ENCODE measurements at regions not wholly inside any gene's neighbourhood (a gene's known extent, or its start where the extent isn't known, plus 50 kb on each side); places are given as distances from the start of the nearest gene placed in this dataset.
"Not testable (repeated sequence)": the region's sequence is repeated elsewhere in the genome, so short reads cannot be mapped to it uniquely, and the experiment has no call there.

- no peak for DNase-seq (ENCODE audit: low read depth in 1 of 2, low spot score in 1 of 2)
Measured at GRCh38 chr22:33142282-33143055, 84.3 kb upstream of the SYN3 start.

GRCh38 chr22:33139937-33140336, 81.8 kb upstream of the SYN3 start:
- no peak for DNase-seq (ENCODE audit: low read depth in 1 of 2, low spot score in 1 of 2)

GRCh38 chr22:33138333-33138732, 80.2 kb upstream of the SYN3 start:
- DNase-seq (ENCODE audit: low read depth in 1 of 2, low spot score in 1 of 2), result not testable (repeated sequence)

GRCh38 chr22:33130473-33130872, 72.3 kb upstream of the SYN3 start:
- DNase-seq (ENCODE audit: low read depth in 1 of 2, low spot score in 1 of 2), result no peak

- no peak for DNase-seq (ENCODE audit: low read depth in 1 of 2, low spot score in 1 of 2)
Measured at GRCh38 chr22:33129621-33130020, 71.4 kb upstream of the SYN3 start.

GRCh38 chr22:33126881-33127280, 68.7 kb upstream of the SYN3 start:
- DNase-seq (ENCODE audit: low read depth in 1 of 2, low spot score in 1 of 2), result no peak

- no peak for DNase-seq (ENCODE audit: low read depth in 1 of 2, low spot score in 1 of 2)
Measured at GRCh38 chr22:33124471-33124870, 66.3 kb upstream of the SYN3 start.

GRCh38 chr22:33122439-33122838, 64.3 kb upstream of the SYN3 start:
- DNase-seq (ENCODE audit: low read depth in 1 of 2, low spot score in 1 of 2), result not testable (repeated sequence)

- no peak for DNase-seq (ENCODE audit: low read depth in 1 of 2, low spot score in 1 of 2)
Measured at GRCh38 chr22:33119044-33119443, 60.9 kb upstream of the SYN3 start.

GRCh38 chr22:33117821-33118220, 59.6 kb upstream of the SYN3 start:
- no peak for DNase-seq (ENCODE audit: low read depth in 1 of 2, low spot score in 1 of 2)

GRCh38 chr22:33116841-33117547, 58.8 kb upstream of the SYN3 start:
- no peak for DNase-seq (ENCODE audit: low read depth in 1 of 2, low spot score in 1 of 2)

- DNase-seq (ENCODE audit: low read depth in 1 of 2, low spot score in 1 of 2), result no peak
Measured at GRCh38 chr22:33114565-33114964, 56.4 kb upstream of the SYN3 start.

- DNase-seq (ENCODE audit: low read depth in 1 of 2, low spot score in 1 of 2), result no peak
Measured at GRCh38 chr22:33112580-33112979, 54.4 kb upstream of the SYN3 start.

GRCh38 chr22:33111491-33111890, 53.3 kb upstream of the SYN3 start:
- no peak for DNase-seq (ENCODE audit: low read depth in 1 of 2, low spot score in 1 of 2)

- no peak for DNase-seq (ENCODE audit: low read depth in 1 of 2, low spot score in 1 of 2)
Measured at GRCh38 chr22:33110562-33111163, 52.5 kb upstream of the SYN3 start.

GRCh38 chr22:33109514-33110430, 51.6 kb upstream of the SYN3 start:
- DNase-seq (ENCODE audit: low read depth in 1 of 2, low spot score in 1 of 2), result no peak

- no peak for DNase-seq (ENCODE audit: low read depth in 1 of 2, low spot score in 1 of 2)
Measured at GRCh38 chr22:33108037-33108436, 49.9 kb upstream of the SYN3 start.
